ENCODE measurements at regions not wholly inside any gene's neighbourhood (a gene's known extent, or its start where the extent isn't known, plus 50 kb on each side); places are given as distances from the start of the nearest gene placed in this dataset.

DNA sequence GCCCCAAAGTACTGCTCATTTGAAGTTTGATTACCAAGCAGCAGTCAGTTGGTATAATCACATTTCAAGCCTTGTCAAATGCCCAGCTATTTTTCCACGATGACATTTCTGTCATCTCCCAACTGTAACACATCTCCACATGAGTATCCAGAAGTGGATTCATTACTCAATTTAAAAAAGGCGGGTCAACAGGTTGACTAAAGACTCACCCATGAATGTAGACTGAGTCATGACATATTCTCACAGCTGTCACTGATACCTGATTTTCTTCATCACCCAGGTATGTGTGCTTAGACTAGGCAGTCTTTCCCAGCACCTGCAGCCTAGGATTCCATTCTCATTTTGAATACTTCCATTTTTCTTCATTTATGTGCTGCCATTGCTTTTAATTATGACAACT is 75.1 kb upstream of the DBX2 start:
- no peak overlapping the region for H3K9ac ChIP-seq (ENCODE audit: insufficient read depth in 1 of 2, low read depth in 2 of 2, low read length in 2 of 2)
- WGBS (ENCODE audit: insufficient coverage, low coverage, missing lambda C conversion rate), result 0% methylated on average over 2 of the region's 2 CpGs
- ChIA-PET POLR2A (no interaction called here), CTCF (ENCODE audit: low intra/inter-chr PET ratio) (no interaction called here)
- in situ Hi-C loops (cut with MboI), result no loop called here
- H3K9me3 ChIP-seq (replicated peaks; ENCODE audit: control insufficient read depth, insufficient read depth, low read depth, low read length), result no peaks in the 10 kb centered on the region
- no peak overlapping the region for H3K4me3 ChIP-seq
- H3K4me2 ChIP-seq (ENCODE audit: insufficient read depth, low read length), result no peak overlapping the region
- H3K36me3 ChIP-seq (ENCODE audit: control insufficient read depth, insufficient read depth, low read length), result no peaks in the 10 kb centered on the region
- no peaks in the 10 kb centered on the region for H4K20me1 ChIP-seq (replicated peaks; ENCODE audit: control insufficient read depth, insufficient read depth, low read length)
- BruUV-seq (replicated peaks), result no TSS peak
- TF ChIP-seq ZBTB7A (IDR thresholded peaks at IDR 0.05; ENCODE audit: borderline replicate concordance, control insufficient read depth, low read depth, low read length) (no peak), GATA2 (CRISPR knock-in tag; IDR thresholded peaks at IDR 0.05) (no peak), ZBTB1 (CRISPR knock-in tag; IDR thresholded peaks at IDR 0.05; ENCODE audit: borderline replicate concordance, low read depth) (no peak), NFE2L1 (tag; IDR thresholded peaks at IDR 0.05; ENCODE audit: borderline replicate concordance, low read depth) (no peak), CBX1 (IDR thresholded peaks at IDR 0.05; ENCODE audit: low read depth) (no peak), FOXO4 (CRISPR knock-in tag; IDR thresholded peaks at IDR 0.05) (no peak), CREB1 (IDR thresholded peaks at IDR 0.05) (no peak), CREB1 (CRISPR knock-in tag; IDR thresholded peaks at IDR 0.05) (no peak)
- TF ChIP-seq, protein P1, sequence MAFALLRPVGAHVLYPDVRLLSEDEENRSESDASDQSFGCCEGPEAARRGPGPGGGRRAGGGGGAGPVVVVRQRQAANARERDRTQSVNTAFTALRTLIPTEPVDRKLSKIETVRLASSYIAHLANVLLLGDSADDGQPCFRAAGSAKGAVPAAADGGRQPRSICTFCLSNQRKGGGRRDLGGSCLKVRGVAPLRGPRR (CRISPR knock-in tag; IDR thresholded peaks at IDR 0.05), result no peak
- FAIRE-seq (no peak), DNase-seq (ENCODE audit: extremely low read depth in 1 of 4, low spot score in 3 of 4) (no peak), ATAC-seq (no peak)
- no peak overlapping the region for H3K27ac ChIP-seq (ENCODE audit: extremely low read depth, low read depth, low read length)
- H2AFZ ChIP-seq (ENCODE audit: low read depth, low read length), result no peak overlapping the region
- H3K79me2 ChIP-seq (ENCODE audit: control insufficient read depth, insufficient read depth, low read length), result no peaks in the 10 kb centered on the region
- H3K27me3 ChIP-seq (ENCODE audit: control insufficient read depth in 2 of 2, insufficient read depth in 2 of 2, low read length in 2 of 2), result no peaks in the 10 kb centered on the region
- H3K4me1 ChIP-seq (replicated peaks in 1 of 2; ENCODE audit: control insufficient read depth in 2 of 2, insufficient read depth in 2 of 2, low read length in 2 of 2), result no peaks in the 10 kb centered on the region
- no peaks in the 10 kb centered on the region for H3K9me1 ChIP-seq (ENCODE audit: control insufficient read depth, insufficient read depth, low read length)
- intact Hi-C loops (cut with micrococcal nuclease), result no loop called here
